ENCODE measurements at regions not wholly inside any gene's neighbourhood (a gene's known extent, or its start where the extent isn't known, plus 50 kb on each side); places are given as distances from the start of the nearest gene placed in this dataset.

DNA sequence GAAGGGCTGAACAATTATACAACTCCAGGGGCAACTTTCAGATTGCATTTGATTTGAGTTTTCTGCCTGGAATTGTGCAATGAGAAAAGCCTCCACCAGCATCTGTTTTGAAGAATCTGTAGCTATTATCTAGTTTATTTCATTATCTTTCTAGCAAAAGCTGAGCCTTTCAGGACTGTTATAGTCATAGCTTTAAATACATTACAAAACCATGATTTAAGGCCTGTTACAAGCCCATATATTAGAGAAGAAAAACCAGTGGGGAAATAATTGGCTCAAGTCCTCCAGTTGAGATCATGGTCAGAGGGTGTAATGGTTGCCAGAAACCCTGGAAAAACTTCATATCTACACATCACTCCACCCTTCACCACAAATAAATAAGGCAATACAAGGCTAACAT lies 676.2 kb downstream of the HDGFL1 start:
- no peak overlapping the region for H3K9ac ChIP-seq (ENCODE audit: low read length)
- H3K4me3 ChIP-seq (ENCODE audit: low read depth in 1 of 2, low read length in 2 of 2): no peak overlapping the region
- no peaks in the 10 kb centered on the region for H3K4me1 ChIP-seq (ENCODE audit: insufficient read depth, low read length)
- H3K27me3 ChIP-seq (ENCODE audit: control insufficient read depth in 1 of 2, insufficient read depth in 2 of 2, low read length in 2 of 2): no peaks in the 10 kb centered on the region
- no peak overlapping the region for H3K27ac ChIP-seq (ENCODE audit: low read depth, low read length)
- no peaks in the 10 kb centered on the region for H3K36me3 ChIP-seq (ENCODE audit: insufficient read depth, low read length)
- H3K9me3 ChIP-seq (ENCODE audit: low read length): no peaks in the 10 kb centered on the region

DNA sequence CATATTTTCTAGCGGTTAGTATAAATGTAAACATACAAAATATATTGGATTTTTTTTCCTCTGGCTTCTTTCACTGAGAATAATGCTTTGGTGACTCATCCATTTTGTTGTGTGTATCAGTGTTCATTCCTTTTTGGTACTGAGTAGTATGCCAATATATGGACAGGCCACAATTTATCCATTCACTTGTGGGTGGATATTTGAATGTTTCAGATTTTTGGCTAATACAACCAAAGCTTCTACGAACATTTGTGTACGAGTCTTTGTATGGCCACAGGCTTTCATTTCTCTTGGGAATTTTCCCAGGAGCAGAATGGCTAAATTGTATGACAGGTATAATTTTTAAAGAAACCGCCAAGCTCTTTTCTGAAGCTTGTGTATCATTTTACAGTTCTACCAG lies 677.5 kb downstream of the HDGFL1 start:
- Histone ChIP-seq H3K36me3 (ENCODE audit: insufficient read depth, low read length) (no peaks in the 10 kb centered on the region), H3K9me3 (ENCODE audit: low read length) (no peaks in the 10 kb centered on the region), H3K27ac (ENCODE audit: low read depth, low read length) (no peak overlapping the region), H3K9ac (ENCODE audit: low read length) (no peak overlapping the region), H3K4me1 (ENCODE audit: insufficient read depth, low read length) (no peaks in the 10 kb centered on the region), H3K27me3 (ENCODE audit: control insufficient read depth in 1 of 2, insufficient read depth in 2 of 2, low read length in 2 of 2) (no peaks in the 10 kb centered on the region), H3K4me3 (ENCODE audit: low read depth in 1 of 2, low read length in 2 of 2) (no peak overlapping the region)

DNA sequence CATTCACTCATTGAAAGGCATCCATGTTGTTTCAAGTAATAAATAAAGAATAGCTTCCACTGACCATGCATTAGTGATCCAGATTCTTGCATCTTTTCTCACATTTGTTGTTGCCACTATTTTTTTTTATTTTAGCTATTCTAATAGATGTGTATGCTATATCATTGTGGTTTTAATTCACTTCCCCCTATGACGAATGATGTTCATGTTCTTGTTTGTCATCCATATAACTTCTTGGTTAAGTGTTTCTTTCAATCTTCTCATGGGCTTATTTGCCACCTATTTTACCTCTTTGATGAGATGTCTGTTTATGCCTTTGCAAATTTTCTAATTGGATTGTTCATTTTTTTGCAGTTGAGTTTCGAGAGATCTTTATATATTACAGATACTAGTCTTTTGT lies 681.2 kb downstream of the HDGFL1 start:
- no peaks in the 10 kb centered on the region for H3K4me1 ChIP-seq (ENCODE audit: insufficient read depth, low read length)
- no peaks in the 10 kb centered on the region for H3K27me3 ChIP-seq (ENCODE audit: control insufficient read depth in 1 of 2, insufficient read depth in 2 of 2, low read length in 2 of 2)
- no peak overlapping the region for H3K27ac ChIP-seq (ENCODE audit: low read depth, low read length)
- H3K36me3 ChIP-seq (ENCODE audit: insufficient read depth, low read length): no peaks in the 10 kb centered on the region
- no peak overlapping the region for H3K9ac ChIP-seq (ENCODE audit: low read length)
- no peak overlapping the region for H3K4me3 ChIP-seq (ENCODE audit: low read depth in 1 of 2, low read length in 2 of 2)
- H3K9me3 ChIP-seq (ENCODE audit: low read length): no peaks in the 10 kb centered on the region

DNA sequence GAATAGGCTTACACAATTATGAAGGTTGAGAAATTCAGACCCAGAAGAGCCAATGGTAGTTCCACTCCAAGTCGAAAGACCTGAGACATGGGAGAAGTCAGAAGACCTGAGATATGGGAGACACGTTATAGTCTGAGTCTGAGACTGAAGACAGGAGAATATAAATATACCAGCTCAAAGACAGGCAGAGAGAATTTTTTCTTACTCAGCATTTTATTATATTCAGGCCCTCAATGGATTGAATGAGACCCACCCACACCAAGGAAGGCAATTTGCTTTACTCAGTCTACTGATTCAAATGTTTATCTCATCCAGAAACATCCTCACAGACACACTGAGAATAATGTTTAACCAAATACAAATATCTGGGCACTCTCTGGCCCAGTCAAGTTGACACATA lies 693.5 kb downstream of the HDGFL1 start:
- no peak overlapping the region for H3K9ac ChIP-seq (ENCODE audit: low read length)
- H3K27me3 ChIP-seq (ENCODE audit: control insufficient read depth in 1 of 2, insufficient read depth in 2 of 2, low read length in 2 of 2): no peaks in the 10 kb centered on the region
- H3K4me1 ChIP-seq (ENCODE audit: insufficient read depth, low read length): no peaks in the 10 kb centered on the region
- H3K4me3 ChIP-seq (ENCODE audit: low read depth in 1 of 2, low read length in 2 of 2): no peak overlapping the region
- H3K9me3 ChIP-seq (ENCODE audit: low read length): no peaks in the 10 kb centered on the region
- no peak overlapping the region for H3K27ac ChIP-seq (ENCODE audit: low read depth, low read length)
- no peaks in the 10 kb centered on the region for H3K36me3 ChIP-seq (ENCODE audit: insufficient read depth, low read length)

DNA sequence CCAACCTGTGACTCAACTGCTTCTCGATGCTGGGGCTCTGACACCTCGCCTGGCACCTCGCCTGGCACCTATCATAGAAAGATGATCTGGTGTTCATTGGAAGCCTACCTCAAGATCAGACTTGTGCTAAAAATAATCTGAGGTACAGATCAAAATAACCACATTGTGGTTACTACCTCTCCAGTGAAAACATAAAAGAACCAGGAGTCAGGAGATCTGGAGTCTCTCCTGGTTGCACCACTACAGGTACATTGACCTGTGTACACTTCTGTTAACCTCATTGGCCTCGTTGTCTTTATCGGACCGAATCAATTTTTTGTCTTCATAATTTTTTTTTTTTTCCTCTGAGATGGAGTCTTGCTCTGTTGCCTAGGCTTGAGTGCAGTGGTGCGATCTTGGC lies 695.9 kb downstream of the HDGFL1 start:
- Histone ChIP-seq H3K27ac (ENCODE audit: low read depth, low read length) (no peak overlapping the region), H3K9me3 (ENCODE audit: low read length) (no peaks in the 10 kb centered on the region), H3K4me3 (ENCODE audit: low read depth in 1 of 2, low read length in 2 of 2) (no peak overlapping the region), H3K27me3 (ENCODE audit: control insufficient read depth in 1 of 2, insufficient read depth in 2 of 2, low read length in 2 of 2) (no peaks in the 10 kb centered on the region), H3K9ac (ENCODE audit: low read length) (no peak overlapping the region), H3K36me3 (ENCODE audit: insufficient read depth, low read length) (no peaks in the 10 kb centered on the region), H3K4me1 (ENCODE audit: insufficient read depth, low read length) (no peaks in the 10 kb centered on the region)

DNA sequence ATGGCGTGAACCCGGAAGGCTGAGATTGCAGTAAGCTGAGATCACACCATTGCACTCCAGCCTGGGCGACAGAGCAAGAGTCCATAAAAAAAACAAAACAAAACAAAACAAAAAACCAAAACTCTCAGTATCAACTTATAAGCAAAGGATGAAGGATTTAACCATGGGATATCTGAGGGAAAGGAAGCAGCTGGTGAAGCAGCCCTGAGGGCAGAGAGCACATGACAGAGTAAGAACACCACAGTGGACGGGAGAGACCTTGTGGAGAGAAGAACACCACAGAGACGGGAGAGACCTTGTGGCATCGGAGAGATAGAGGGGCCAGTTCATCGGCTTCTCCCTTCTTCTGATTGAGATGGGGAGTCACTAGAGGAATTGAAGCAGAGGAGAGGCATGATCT lies 697.2 kb downstream of the HDGFL1 start:
- Histone ChIP-seq H3K36me3 (ENCODE audit: insufficient read depth, low read length) (no peaks in the 10 kb centered on the region), H3K27me3 (ENCODE audit: control insufficient read depth in 1 of 2, insufficient read depth in 2 of 2, low read length in 2 of 2) (no peaks in the 10 kb centered on the region), H3K9me3 (ENCODE audit: low read length) (no peaks in the 10 kb centered on the region), H3K4me1 (ENCODE audit: insufficient read depth, low read length) (no peaks in the 10 kb centered on the region), H3K4me3 (ENCODE audit: low read depth in 1 of 2, low read length in 2 of 2) (no peak overlapping the region), H3K27ac (ENCODE audit: low read depth, low read length) (no peak overlapping the region), H3K9ac (ENCODE audit: low read length) (no peak overlapping the region)

DNA sequence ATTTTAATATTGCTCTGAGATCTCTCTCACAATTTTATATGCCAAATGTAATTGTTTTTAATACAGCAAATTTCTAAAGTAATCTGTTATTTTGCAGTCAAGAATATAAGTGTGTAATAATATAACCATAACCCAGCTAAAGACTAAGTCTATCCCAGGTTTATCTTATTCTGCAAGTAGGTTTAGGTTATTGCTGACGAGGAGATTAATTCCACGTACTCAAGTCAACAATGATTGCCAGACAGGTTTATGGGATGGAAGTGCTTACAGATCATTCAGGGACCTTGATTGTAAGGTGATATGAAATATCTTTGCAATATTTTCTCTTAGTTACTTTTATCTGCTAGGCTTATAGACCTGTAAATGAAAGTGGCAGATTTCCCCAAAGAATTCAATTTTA lies 698.3 kb downstream of the HDGFL1 start:
- Histone ChIP-seq H3K36me3 (ENCODE audit: insufficient read depth, low read length) (no peaks in the 10 kb centered on the region), H3K9ac (ENCODE audit: low read length) (no peak overlapping the region), H3K27ac (ENCODE audit: low read depth, low read length) (no peak overlapping the region), H3K9me3 (ENCODE audit: low read length) (no peaks in the 10 kb centered on the region), H3K27me3 (ENCODE audit: control insufficient read depth in 1 of 2, insufficient read depth in 2 of 2, low read length in 2 of 2) (no peaks in the 10 kb centered on the region), H3K4me3 (ENCODE audit: low read depth in 1 of 2, low read length in 2 of 2) (no peak overlapping the region), H3K4me1 (ENCODE audit: insufficient read depth, low read length) (no peaks in the 10 kb centered on the region)

DNA sequence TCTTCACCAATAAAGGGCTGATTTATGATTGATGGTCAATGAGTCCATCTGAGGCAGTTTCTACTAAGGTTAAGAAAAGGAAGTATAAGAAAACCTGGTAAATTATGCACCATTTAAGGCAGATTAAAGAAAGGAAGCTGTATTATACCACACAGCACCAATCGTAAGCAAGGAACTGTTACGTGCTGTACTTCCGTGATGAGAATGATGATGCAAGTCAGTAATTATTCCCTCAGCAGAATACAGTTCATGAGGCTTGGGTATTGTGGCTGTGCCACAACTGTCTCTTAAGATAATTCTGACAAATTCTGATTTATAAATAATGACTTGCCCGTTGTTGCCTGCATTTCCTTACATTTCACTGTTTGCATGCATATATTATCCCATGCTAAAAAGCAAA lies 699.0 kb downstream of the HDGFL1 start:
- Histone ChIP-seq H3K9me3 (ENCODE audit: low read length) (no peaks in the 10 kb centered on the region), H3K4me3 (ENCODE audit: low read depth in 1 of 2, low read length in 2 of 2) (no peak overlapping the region), H3K4me1 (ENCODE audit: insufficient read depth, low read length) (no peaks in the 10 kb centered on the region), H3K36me3 (ENCODE audit: insufficient read depth, low read length) (no peaks in the 10 kb centered on the region), H3K27me3 (ENCODE audit: control insufficient read depth in 1 of 2, insufficient read depth in 2 of 2, low read length in 2 of 2) (no peaks in the 10 kb centered on the region), H3K9ac (ENCODE audit: low read length) (no peak overlapping the region), H3K27ac (ENCODE audit: low read depth, low read length) (no peak overlapping the region)

DNA sequence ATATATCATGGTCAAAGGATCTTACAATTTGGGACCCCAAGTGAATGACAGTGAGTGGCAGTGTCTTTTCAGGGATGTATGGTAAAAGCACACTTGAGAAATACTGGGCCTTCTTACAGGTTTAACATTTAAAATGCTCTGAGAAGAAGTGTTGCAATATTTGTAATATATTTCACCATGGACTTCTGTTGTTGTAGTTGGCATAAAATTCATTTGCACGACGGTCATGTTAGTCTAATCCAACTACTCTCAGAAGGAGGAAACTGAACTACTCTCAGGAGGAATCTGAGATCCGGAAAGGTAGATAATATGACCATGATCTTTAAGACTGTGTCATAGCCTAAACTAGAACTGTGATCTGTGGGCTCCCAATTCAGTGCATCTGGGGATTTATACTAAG lies 700.1 kb downstream of the HDGFL1 start:
- Histone ChIP-seq H3K9ac (ENCODE audit: low read length) (no peak overlapping the region), H3K27me3 (ENCODE audit: control insufficient read depth in 1 of 2, insufficient read depth in 2 of 2, low read length in 2 of 2) (no peaks in the 10 kb centered on the region), H3K4me3 (ENCODE audit: low read depth in 1 of 2, low read length in 2 of 2) (no peak overlapping the region), H3K36me3 (ENCODE audit: insufficient read depth, low read length) (no peaks in the 10 kb centered on the region), H3K27ac (ENCODE audit: low read depth, low read length) (no peak overlapping the region), H3K4me1 (ENCODE audit: insufficient read depth, low read length) (no peaks in the 10 kb centered on the region), H3K9me3 (ENCODE audit: low read length) (no peaks in the 10 kb centered on the region)

DNA sequence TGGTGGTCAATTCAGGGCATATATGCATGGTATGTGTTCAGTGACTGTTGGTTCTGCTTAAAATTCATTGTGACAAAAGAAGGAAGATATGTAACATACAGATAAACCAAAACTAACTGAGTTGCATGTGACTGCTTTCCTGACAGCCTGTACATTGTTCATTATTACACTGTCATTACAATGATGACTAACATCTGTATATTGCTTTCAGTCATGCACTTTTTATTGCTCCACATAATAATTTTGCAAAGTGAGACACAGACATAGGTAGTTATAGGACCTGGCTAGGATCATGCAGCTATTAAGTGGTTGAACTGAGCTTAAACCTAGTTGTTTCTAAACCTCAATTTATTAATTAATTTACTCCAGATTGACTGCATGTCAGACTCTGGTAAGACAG lies 703.2 kb downstream of the HDGFL1 start:
- H3K4me3 ChIP-seq (ENCODE audit: low read depth in 1 of 2, low read length in 2 of 2): no peak overlapping the region
- no peaks in the 10 kb centered on the region for H3K9me3 ChIP-seq (ENCODE audit: low read length)
- H3K4me1 ChIP-seq (ENCODE audit: insufficient read depth, low read length): no peaks in the 10 kb centered on the region
- no peak overlapping the region for H3K9ac ChIP-seq (ENCODE audit: low read length)
- no peaks in the 10 kb centered on the region for H3K27me3 ChIP-seq (ENCODE audit: control insufficient read depth in 1 of 2, insufficient read depth in 2 of 2, low read length in 2 of 2)
- no peak overlapping the region for H3K27ac ChIP-seq (ENCODE audit: low read depth, low read length)
- no peaks in the 10 kb centered on the region for H3K36me3 ChIP-seq (ENCODE audit: insufficient read depth, low read length)

DNA sequence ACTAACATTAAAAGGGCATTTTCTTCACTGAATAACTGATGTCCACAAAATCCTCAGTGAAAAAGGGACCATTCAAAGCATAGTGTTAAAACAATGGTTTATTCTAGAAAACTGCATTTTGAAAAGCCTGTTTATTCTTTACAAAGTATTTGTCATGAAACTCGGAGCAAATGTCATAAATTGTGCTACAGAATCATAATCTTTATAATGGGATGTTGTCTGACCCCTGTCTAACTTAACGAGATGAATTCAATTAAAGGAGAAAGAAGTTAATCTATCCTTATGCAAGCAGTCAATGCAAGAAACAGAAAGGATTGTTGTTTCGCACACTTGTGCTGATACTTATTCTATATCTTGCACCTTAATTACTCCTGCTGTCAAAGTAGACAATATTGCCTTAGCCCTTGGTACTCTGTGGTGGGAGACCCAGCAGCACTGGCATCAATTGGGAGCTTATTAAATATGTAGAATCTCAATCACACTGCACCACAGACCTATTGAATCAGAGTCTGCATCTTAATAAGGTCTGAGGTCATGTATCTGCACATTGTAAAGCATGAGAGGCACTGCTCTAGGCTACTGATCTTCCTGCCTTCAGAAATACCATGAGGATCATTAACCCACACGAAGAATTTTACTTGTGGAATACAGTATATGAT lies 708.3 kb downstream of the HDGFL1 start:
- no peak overlapping the region for H3K4me3 ChIP-seq (ENCODE audit: low read depth in 1 of 2, low read length in 2 of 2)
- H3K27ac ChIP-seq (ENCODE audit: low read depth, low read length): no peak overlapping the region
- no peaks in the 10 kb centered on the region for H3K27me3 ChIP-seq (ENCODE audit: control insufficient read depth in 1 of 2, insufficient read depth in 2 of 2, low read length in 2 of 2)
- no peaks in the 10 kb centered on the region for H3K9me3 ChIP-seq (ENCODE audit: low read length)
- no peak overlapping the region for H3K9ac ChIP-seq (ENCODE audit: low read length)
- no peaks in the 10 kb centered on the region for H3K36me3 ChIP-seq (ENCODE audit: insufficient read depth, low read length)
- no peaks in the 10 kb centered on the region for H3K4me1 ChIP-seq (ENCODE audit: insufficient read depth, low read length)

DNA sequence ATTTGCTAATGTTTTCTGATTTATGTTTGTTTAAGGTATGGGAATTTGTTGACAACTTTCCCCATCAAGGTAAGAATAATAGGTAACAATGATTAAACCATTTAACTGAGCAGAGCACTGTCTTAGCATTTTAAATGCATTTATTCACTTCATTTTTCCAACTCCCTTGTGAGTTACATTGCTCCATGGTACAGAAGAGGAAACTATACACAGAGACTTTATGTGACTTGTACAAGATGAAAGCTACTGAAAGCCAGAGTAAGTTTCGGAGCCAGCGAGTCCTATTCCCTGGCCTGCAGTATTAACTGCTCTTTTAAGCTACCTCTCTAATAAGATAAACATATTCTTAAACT lies 708.8 kb downstream of the HDGFL1 start:
- Histone ChIP-seq H3K4me3 (ENCODE audit: low read depth in 1 of 2, low read length in 2 of 2) (no peak overlapping the region), H3K4me1 (ENCODE audit: insufficient read depth, low read length) (no peaks in the 10 kb centered on the region), H3K27ac (ENCODE audit: low read depth, low read length) (no peak overlapping the region), H3K36me3 (ENCODE audit: insufficient read depth, low read length) (no peaks in the 10 kb centered on the region), H3K27me3 (ENCODE audit: control insufficient read depth in 1 of 2, insufficient read depth in 2 of 2, low read length in 2 of 2) (no peaks in the 10 kb centered on the region), H3K9me3 (ENCODE audit: low read length) (no peaks in the 10 kb centered on the region), H3K9ac (ENCODE audit: low read length) (no peak overlapping the region)

Measured in muscle layer of colon (tissue), 2 donors.